Heart left ventricle (tissue), 16 donors: ENCODE measurements at regions not wholly inside any gene's neighbourhood (a gene's known extent, or its start where the extent isn't known, plus 50 kb on each side); places are given as distances from the start of the nearest gene placed in this dataset.

Experiments
- ATAC-seq, 4 donors: fragments of 200-7000 bp; cut with Tn5 transposase; one replicate each; pipeline ENCODE4 v1.9.1; 2020 to 2022; ENCODE audit warnings: moderate library complexity in 4 of 4, mild to moderate bottlenecking in 3 of 4, moderate number of reproducible peaks in 1 of 4
- DNase-seq, 5 donors: peaks; one replicate each; pipeline ENCODE4 v3.0.0-alpha.2; 2020
- H3K27ac ChIP-seq, 12 donors: fragments of 200-600 bp; sonication (generic) in 4 of 12; one replicate each; pipeline versions ENCODE4 v1.5.0 to v1.8.0; 2016 to 2022; ENCODE audit warnings: mild to moderate bottlenecking in 2 of 12
- H3K27me3 ChIP-seq, 9 donors: fragments of 200-600 bp; sonication (generic) in 2 of 9; one replicate each; pipeline versions ENCODE4 v1.5.1 to v1.8.0; 2016 to 2022; ENCODE audit warnings: mild to moderate bottlenecking in 3 of 9
- H3K36me3 ChIP-seq, 9 donors: fragments of 200-600 bp; sonication (generic) in 2 of 9; one replicate each; pipeline versions ENCODE4 v1.5.0 to v1.8.0; 2018 to 2022; ENCODE audit warnings: mild to moderate bottlenecking in 2 of 9
- H3K4me1 ChIP-seq, 12 donors: fragments of 200-600 bp; sonication (generic) in 4 of 12; one replicate each; pipeline versions ENCODE4 v1.5.0 to v1.8.0; 2016 to 2022; ENCODE audit warnings: mild to moderate bottlenecking in 3 of 12
- H3K4me3 ChIP-seq, 12 donors: fragments of 200-600 bp; sonication (generic) in 4 of 12; one replicate each; pipeline versions ENCODE4 v1.5.0 to v1.8.0; 2017 to 2022; ENCODE audit warnings: mild to moderate bottlenecking in 9 of 12, moderate library complexity in 4 of 12
- H3K9me3 ChIP-seq, 12 donors: fragments of 200-600 bp; sonication (generic) in 4 of 12; one replicate each; pipeline versions ENCODE4 v1.5.0 to v1.8.0; 2016 to 2022; ENCODE audit warnings: mild to moderate bottlenecking in 1 of 12
- POLR2A ChIP-seq, 2 donors: fragments of 450-650 bp; IDR thresholded peaks; one replicate each; pipeline ENCODE4 v1.6.1; 2017; ENCODE audit warnings: antibody characterized with exemption in 2 of 2, mild to moderate bottlenecking in 2 of 2, moderate library complexity in 2 of 2
- WGBS, 4 donors: extraction: QIAGEN DNeasy Blood & Tissue Kit in 2 of 4; methylation state at CpG; one replicate each; pipeline versions ENCODE4 v1.1.5 to v1.1.7; 2013 to 2018; 5-methylcytosine and 5-hydroxymethylcytosine counted together
- intact Hi-C, 10 donors: fragments of 100-400 bp; cut with DNase I; formaldehyde crosslinking; loops; one replicate each; pipeline versions ENCODE4 v1.11.1 to v1.14.2; 2022
- TF ChIP-seq, protein P1 (sequence below), 12 donors: fragments of 200-600 bp; sonication (generic) in 4 of 12; IDR thresholded peaks; one replicate each; pipeline versions ENCODE4 v1.5.0 to v1.8.0; 2018 to 2022; ENCODE audit warnings: antibody characterized with exemption in 12 of 12, mild to moderate bottlenecking in 5 of 12
- donor health status: ischemic (EF 13 %, LVEDD 7.1; RV severe dilation, severe dysfunction).
- donor health status: healthy with polysubstance abuse.
- donor health status: DM: no; HTN: yes; CAD: no.
- donor health status: DM: no; HTN: no; CAD: no.
- donor health status: ischemic (EF 25% LVEDD 6.9; RV normal size, moderate dysfunction).
- donor health status: ischemic (EF 25% LVEDD 5.7; RV mildly dilated, moderate dysfunction).
- donor health status: healthy.
- donor health status: DM: yes; HTN: yes; CAD: no.
- donor health status: ischemic (EF 35%, LVEDD 5.7; RV mildly dilated, moderate dysfunction).
- donor health status: nonischemic (EF 11% LVEDD 7.7; RV severe dilation, severe dysfunction).
- donor health status: DM: yes; HTN: yes; CAD: no.
- donor health status: PGD.
- donor health status: ischemic (EF 29% LVEDD 5.4; RV normal size, mild dysfunction).
- donor health status: nonischemic (EF 23%, LVEDD 6.1; RV moderate dilation, normal function).

DNA sequence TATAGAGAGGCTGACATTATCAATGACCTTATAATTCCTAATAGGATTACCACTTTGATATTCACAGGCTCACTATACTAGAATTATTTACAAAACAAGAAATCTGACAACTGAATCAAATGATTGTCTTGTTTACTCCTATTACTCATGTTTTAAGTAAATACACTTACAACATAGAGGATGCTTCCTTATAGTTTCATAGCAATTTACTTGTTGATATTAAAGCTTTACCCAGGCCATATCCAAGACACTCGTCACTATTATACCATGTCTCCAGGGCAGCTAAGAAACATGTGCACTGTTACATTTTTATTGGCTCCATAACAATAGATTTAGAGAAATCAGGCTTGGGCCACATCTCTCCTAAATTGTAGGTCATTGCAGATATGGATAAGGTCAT, 276.9 kb downstream of the HGF start:
- ATAC-seq (no peak), DNase-seq (no peak)
- Histone ChIP-seq H3K9me3 (no peaks in the 10 kb centered on the region), H3K36me3 (no peaks in the 10 kb centered on the region), H3K4me1 (no peaks in the 10 kb centered on the region), H3K27ac (no peak overlapping the region), H3K4me3 (no peak overlapping the region), H3K27me3 (no peaks in the 10 kb centered on the region)
- TF ChIP-seq POLR2A (IDR thresholded peaks at IDR 0.05), result no peak
- TF ChIP-seq, protein P1, sequence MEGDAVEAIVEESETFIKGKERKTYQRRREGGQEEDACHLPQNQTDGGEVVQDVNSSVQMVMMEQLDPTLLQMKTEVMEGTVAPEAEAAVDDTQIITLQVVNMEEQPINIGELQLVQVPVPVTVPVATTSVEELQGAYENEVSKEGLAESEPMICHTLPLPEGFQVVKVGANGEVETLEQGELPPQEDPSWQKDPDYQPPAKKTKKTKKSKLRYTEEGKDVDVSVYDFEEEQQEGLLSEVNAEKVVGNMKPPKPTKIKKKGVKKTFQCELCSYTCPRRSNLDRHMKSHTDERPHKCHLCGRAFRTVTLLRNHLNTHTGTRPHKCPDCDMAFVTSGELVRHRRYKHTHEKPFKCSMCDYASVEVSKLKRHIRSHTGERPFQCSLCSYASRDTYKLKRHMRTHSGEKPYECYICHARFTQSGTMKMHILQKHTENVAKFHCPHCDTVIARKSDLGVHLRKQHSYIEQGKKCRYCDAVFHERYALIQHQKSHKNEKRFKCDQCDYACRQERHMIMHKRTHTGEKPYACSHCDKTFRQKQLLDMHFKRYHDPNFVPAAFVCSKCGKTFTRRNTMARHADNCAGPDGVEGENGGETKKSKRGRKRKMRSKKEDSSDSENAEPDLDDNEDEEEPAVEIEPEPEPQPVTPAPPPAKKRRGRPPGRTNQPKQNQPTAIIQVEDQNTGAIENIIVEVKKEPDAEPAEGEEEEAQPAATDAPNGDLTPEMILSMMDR (IDR thresholded peaks at IDR 0.05), result no peak
- 86 to 92% (median 89%) methylated on average over 1 of the region's 1 CpG for WGBS, 4 donors
- intact Hi-C loops, result loop anchor here in 4 of 10 donors (10.0 kb wide), 4 partner anchors 222 to 1082 kb away; partner anchors contain the start of gene HGF (in 1 of the 4)

DNA sequence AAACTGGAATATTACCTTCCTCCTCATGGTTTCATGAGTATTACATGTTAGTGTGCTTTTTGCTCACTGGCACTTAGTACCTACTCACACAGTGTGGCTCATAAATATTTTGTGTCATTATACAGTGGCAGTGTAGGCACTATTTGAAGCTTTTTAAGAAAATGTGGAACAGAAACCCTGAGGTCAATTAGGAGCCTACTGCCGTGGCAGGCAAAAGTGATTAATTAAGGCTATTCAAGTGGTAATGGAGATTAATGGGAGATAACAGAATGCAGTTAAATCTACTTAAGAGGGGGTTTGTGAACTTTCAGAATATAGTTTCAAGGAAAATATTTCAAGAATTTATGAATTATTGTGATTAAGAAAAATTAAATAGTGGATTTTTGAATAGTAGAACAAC, 277.6 kb downstream of the HGF start:
- Histone ChIP-seq H3K36me3 (no peaks in the 10 kb centered on the region), H3K4me3 (no peak overlapping the region), H3K4me1 (no peaks in the 10 kb centered on the region), H3K27me3 (no peaks in the 10 kb centered on the region), H3K27ac (no peak overlapping the region), H3K9me3 (no peaks in the 10 kb centered on the region)
- DNase-seq (no peak), ATAC-seq (no peak)
- TF ChIP-seq POLR2A (IDR thresholded peaks at IDR 0.05), result no peak
- TF ChIP-seq, protein P1 (IDR thresholded peaks at IDR 0.05), result no peak
- intact Hi-C loops, result loop anchor here in 4 of 10 donors (10.0 kb wide), 4 partner anchors 223 to 1083 kb away; partner anchors contain the start of gene HGF (in 1 of the 4)
- 33 to 84% (median 73%) methylated on average over 1 of the region's 1 CpG for WGBS, 4 donors

DNA sequence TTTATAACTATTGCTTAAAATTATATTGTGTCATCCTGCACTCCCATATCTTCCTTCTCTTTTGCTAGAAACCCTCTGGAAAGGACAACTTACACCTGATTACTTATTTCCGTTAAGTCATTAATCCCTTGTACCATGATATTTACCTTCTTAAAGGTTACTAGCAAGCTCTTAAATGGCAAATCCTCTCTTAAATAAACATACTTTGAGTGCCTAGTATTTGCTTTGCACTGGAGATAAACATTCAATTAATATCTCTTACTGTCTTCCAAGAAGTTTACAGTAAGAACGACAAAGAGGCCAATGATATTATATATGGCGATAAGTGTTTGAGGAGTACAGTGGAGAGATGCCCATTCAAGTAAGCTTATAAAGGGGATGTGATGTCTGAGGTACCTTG, 278.3 kb downstream of the HGF start:
- H3K27ac ChIP-seq, result no peak overlapping the region
- WGBS, 4 donors, result 86 to 93% (median 91%) methylated on average over 3 of the region's 3 CpGs
- H3K4me3 ChIP-seq, result no peak overlapping the region
- intact Hi-C loops, result loop anchor here in 4 of 10 donors (10.0 kb wide), 4 partner anchors 223 to 1083 kb away; partner anchors contain the start of gene HGF (in 1 of the 4)
- H3K27me3 ChIP-seq, result no peaks in the 10 kb centered on the region
- no peaks in the 10 kb centered on the region for H3K9me3 ChIP-seq
- no peaks in the 10 kb centered on the region for H3K36me3 ChIP-seq
- no peaks in the 10 kb centered on the region for H3K4me1 ChIP-seq
- ATAC-seq (no peak), DNase-seq (no peak)
- TF ChIP-seq POLR2A (IDR thresholded peaks at IDR 0.05), result no peak
- TF ChIP-seq, protein P1 (IDR thresholded peaks at IDR 0.05), result no peak

DNA sequence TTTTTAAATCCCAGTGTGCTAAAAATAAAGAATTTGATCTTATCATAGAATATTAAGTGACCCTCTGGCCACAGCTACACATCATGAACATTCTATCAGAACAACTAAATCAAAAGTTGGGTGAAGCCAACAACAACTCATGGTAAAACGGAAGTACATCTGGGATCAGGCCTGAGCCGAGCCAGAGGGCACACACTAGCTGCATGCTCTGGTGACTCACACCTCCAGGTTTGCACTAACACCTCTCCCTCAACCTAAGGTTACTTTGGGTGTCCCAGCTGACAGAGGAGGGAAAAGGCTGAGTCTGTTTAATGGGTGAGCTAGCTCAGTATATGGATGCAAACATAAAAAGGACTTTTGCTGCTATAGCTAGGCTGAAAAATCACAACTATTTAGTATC, 281.6 kb downstream of the HGF start:
- H3K36me3 ChIP-seq, result no peaks in the 10 kb centered on the region
- H3K4me3 ChIP-seq, result no peak overlapping the region
- ATAC-seq (no peak), DNase-seq (no peak)
- H3K27ac ChIP-seq, result no peak overlapping the region
- no peaks in the 10 kb centered on the region for H3K27me3 ChIP-seq
- intact Hi-C loops, result loop anchor here in 3 of 10 donors (10.0 kb wide), 5 partner anchors 527 to 1237 kb away; no protein-coding TSS in a partner anchor
- no peak for TF ChIP-seq POLR2A (IDR thresholded peaks at IDR 0.05)
- TF ChIP-seq, protein P1 (IDR thresholded peaks at IDR 0.05), result no peak
- WGBS, 4 donors, result 73 to 83% (median 78%) methylated on average over 2 of the region's 2 CpGs
- peaks cover 0 to 13% (median 4%) of the 10 kb centered on the region in 12 donors for H3K4me1 ChIP-seq
- H3K9me3 ChIP-seq, result no peaks in the 10 kb centered on the region
